Breast epithelium (tissue), 3 donors: ENCODE measurements at regions not wholly inside any gene's neighbourhood (a gene's known extent, or its start where the extent isn't known, plus 50 kb on each side); places are given as distances from the start of the nearest gene placed in this dataset.

ENCODE experiments used
- CTCF ChIP-seq, 3 donors: fragments of 450-650 bp; IDR thresholded peaks; one replicate each; pipeline ENCODE4 v1.5.1; 2016 to 2017; ENCODE audit warnings: antibody characterized with exemption in 3 of 3, mild to moderate bottlenecking in 3 of 3, moderate library complexity in 3 of 3
- POLR2A ChIP-seq: fragments of 450-650 bp; IDR thresholded peaks from one replicate; pipeline ENCODE4 v1.6.1; 2016; ENCODE audit warnings: antibody characterized with exemption, mild to moderate bottlenecking, moderate library complexity
- POLR2AphosphoS5 ChIP-seq, 3 donors: sonication (generic); formaldehyde crosslinking; IDR thresholded peaks; one replicate each; pipeline ENCODE4 v1.6.1; 2017; ENCODE audit warnings: antibody characterized with exemption in 3 of 3

- no peak for TF ChIP-seq CTCF (IDR thresholded peaks at IDR 0.05)
- TF ChIP-seq POLR2A = no peak
- TF ChIP-seq POLR2AphosphoS5 (IDR thresholded peaks at IDR 0.05) = no peak
These were observed 90.4 kb downstream of the AHSP start for GRCh38 chr16:31618130-31618529.
